ENCODE measurements at regions not wholly inside any gene's neighbourhood (a gene's known extent, or its start where the extent isn't known, plus 50 kb on each side); places are given as distances from the start of the nearest gene placed in this dataset.

DNA sequence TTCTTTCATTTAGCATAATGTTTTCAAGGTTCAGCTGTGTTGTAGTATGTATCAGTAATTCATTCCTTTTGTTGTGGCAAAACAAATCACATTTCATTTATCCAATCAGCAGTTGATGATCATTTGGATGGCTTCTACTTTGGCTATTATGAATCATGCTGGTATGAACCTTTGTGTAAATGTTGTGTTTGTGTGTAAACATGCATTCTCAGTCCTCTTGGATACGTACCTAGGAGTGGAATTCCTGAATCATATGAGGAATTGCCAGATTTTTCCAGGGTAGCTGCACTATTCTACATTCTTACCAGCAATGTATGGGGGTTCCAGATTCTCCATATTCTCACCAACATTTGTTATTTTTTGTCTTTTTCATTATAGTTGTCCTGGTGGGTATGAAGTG is 578.5 kb upstream of the MKI67 start:
- POLR2A ChIA-PET = no interaction called here
- TF ChIP-seq, protein P1, sequence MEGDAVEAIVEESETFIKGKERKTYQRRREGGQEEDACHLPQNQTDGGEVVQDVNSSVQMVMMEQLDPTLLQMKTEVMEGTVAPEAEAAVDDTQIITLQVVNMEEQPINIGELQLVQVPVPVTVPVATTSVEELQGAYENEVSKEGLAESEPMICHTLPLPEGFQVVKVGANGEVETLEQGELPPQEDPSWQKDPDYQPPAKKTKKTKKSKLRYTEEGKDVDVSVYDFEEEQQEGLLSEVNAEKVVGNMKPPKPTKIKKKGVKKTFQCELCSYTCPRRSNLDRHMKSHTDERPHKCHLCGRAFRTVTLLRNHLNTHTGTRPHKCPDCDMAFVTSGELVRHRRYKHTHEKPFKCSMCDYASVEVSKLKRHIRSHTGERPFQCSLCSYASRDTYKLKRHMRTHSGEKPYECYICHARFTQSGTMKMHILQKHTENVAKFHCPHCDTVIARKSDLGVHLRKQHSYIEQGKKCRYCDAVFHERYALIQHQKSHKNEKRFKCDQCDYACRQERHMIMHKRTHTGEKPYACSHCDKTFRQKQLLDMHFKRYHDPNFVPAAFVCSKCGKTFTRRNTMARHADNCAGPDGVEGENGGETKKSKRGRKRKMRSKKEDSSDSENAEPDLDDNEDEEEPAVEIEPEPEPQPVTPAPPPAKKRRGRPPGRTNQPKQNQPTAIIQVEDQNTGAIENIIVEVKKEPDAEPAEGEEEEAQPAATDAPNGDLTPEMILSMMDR (IDR thresholded peaks at IDR 0.05; ENCODE audit: low read depth, low read length) = no peak
- no peak for DNase-seq (ENCODE audit: low read depth, low spot score)
- Histone ChIP-seq H3K4me3 (ENCODE audit: low read depth, low read length) (no peak overlapping the region), H3K27ac (ENCODE audit: low read depth, low read length) (no peak overlapping the region), H3K27me3 (ENCODE audit: control insufficient read depth, insufficient read depth, low read length) (no peaks in the 10 kb centered on the region), H3K9me3 (ENCODE audit: control insufficient read depth, insufficient read depth, low read length) (peaks cover 34% of the 10 kb centered on the region)
- CTCF ChIA-PET = no interaction called here

DNA sequence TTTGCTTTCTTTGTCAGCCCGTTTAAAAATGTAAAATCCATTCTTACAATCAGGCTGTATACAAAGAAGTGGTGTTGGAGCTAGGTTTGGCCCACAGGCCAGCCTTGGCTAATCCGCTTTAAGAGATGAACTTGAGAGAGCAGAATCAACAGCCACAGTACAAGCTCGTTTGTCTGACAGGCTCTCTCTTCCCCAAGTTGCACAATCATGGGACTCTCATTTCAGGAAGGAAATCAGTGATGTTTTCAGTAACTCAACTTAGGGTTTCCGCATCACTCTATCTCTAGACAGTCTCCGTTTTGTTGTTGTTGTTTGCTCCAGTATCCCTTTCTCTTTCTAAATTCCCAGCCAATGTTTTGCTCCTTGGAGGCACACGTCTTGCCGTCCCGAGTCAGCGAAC is 582.0 kb upstream of the MKI67 start:
- TF ChIP-seq, protein P1 (IDR thresholded peaks at IDR 0.05; ENCODE audit: low read depth, low read length) = no peak
- no peak overlapping the region for H3K27ac ChIP-seq (ENCODE audit: low read depth, low read length)
- H3K4me3 ChIP-seq (ENCODE audit: low read depth, low read length) = no peak overlapping the region
- ChIA-PET POLR2A (no interaction called here), CTCF (no interaction called here)
- H3K9me3 ChIP-seq (ENCODE audit: control insufficient read depth, insufficient read depth, low read length) = peaks cover 57% of the 10 kb centered on the region
- DNase-seq (ENCODE audit: low read depth, low spot score) = no peak
- H3K27me3 ChIP-seq (ENCODE audit: control insufficient read depth, insufficient read depth, low read length) = no peaks in the 10 kb centered on the region

DNA sequence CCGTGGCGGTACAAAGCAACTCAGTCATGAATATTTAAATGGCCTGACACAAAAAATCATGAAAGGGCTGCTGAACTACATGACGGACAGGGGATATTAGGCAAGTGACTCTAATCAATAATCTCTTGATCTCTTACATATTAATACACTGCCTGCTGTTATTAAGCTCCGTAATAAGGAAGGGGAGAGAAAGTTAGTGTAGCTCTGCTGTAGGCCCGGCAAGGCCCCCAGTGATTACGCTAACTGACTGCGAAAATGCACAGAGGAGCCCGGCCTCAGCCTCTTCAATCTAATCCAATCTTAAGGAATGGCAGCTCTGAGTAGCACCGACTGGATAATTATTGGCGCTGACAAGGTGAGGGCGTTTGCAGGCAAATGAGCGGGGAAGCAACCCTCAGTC is 583.5 kb upstream of the MKI67 start:
- no peaks in the 10 kb centered on the region for H3K27me3 ChIP-seq (ENCODE audit: control insufficient read depth, insufficient read depth, low read length)
- H3K9me3 ChIP-seq (ENCODE audit: control insufficient read depth, insufficient read depth, low read length) = peaks cover 50% of the 10 kb centered on the region
- POLR2A ChIA-PET = no interaction called here
- no peak overlapping the region for H3K27ac ChIP-seq (ENCODE audit: low read depth, low read length)
- CTCF ChIA-PET = no interaction called here
- DNase-seq (ENCODE audit: low read depth, low spot score) = no peak
- no peak overlapping the region for H3K4me3 ChIP-seq (ENCODE audit: low read depth, low read length)
- TF ChIP-seq, protein P1 (IDR thresholded peaks at IDR 0.05; ENCODE audit: low read depth, low read length) = no peak

DNA sequence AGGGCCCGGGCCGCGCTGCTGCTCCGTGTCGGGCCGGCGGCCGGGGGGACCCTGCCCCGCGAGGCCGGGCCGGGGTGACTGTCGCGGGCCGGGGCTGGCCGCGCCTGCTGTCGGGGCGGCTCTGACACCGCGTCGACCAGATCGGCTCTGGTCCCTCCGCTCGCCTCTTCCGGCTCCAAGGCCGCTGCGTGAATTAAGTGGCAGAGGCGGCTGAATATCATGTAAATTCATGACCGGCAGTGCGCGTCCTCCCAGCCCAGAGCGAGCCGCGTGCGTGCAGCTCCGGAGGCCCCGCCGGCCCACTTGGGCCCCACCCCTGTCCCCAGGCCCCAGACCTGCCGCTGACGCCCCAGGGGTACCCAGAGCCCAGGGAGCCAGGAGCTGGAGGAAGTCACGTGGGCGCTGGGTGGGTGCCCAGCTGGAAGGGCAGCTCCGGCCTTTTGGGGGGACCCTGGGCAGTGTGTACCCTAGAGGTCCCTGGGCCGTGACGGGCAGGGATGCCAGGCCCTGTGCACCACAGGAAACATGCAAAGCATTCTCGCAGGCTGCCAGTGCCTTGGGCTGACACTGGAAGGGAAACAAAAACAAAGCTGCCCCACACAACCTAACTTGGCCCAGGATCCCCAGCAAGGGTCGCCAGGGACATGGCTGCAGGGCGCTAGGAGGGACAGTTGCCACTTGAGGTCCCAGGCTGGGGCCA is 584.0 kb upstream of the MKI67 start:
- Histone ChIP-seq H3K27ac (ENCODE audit: low read depth, low read length) (no peak overlapping the region), H3K9me3 (ENCODE audit: control insufficient read depth, insufficient read depth, low read length) (peaks cover 54% of the 10 kb centered on the region), H3K27me3 (ENCODE audit: control insufficient read depth, insufficient read depth, low read length) (no peaks in the 10 kb centered on the region), H3K4me3 (ENCODE audit: low read depth, low read length) (no peak overlapping the region)
- ChIA-PET POLR2A (no interaction called here), CTCF (no interaction called here)
- TF ChIP-seq, protein P1 (IDR thresholded peaks at IDR 0.05; ENCODE audit: low read depth, low read length) = no peak
- DNase-seq (ENCODE audit: low read depth, low spot score) = no peak

DNA sequence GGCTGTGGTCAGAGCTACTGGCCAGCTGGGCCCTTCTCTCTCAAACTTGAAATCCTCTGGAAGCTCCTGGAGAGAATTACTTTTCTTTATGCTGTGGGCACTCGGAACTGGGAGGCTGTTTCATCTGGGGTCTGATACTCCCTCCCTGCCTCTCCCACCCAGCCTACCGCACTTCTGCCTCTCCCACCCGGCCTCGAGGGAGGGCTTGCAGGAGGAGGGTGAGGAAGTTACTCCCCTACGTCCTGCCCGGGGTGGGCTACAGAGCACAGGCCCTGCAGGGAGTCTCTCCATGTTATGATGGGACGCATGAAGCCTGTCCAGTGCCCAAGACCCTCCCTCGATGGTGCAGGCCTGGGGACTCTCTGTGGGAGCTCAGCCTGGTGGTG is 584.6 kb upstream of the MKI67 start:
- H3K9me3 ChIP-seq (ENCODE audit: control insufficient read depth, insufficient read depth, low read length) = peaks cover 59% of the 10 kb centered on the region
- no peak overlapping the region for H3K27ac ChIP-seq (ENCODE audit: low read depth, low read length)
- no peaks in the 10 kb centered on the region for H3K27me3 ChIP-seq (ENCODE audit: control insufficient read depth, insufficient read depth, low read length)
- no peak overlapping the region for H3K4me3 ChIP-seq (ENCODE audit: low read depth, low read length)
- ChIA-PET CTCF (no interaction called here), POLR2A (no interaction called here)
- no peak for DNase-seq (ENCODE audit: low read depth, low spot score)
- TF ChIP-seq, protein P1 (IDR thresholded peaks at IDR 0.05; ENCODE audit: low read depth, low read length) = no peak
